DOHH2 (cell line): ENCODE measurements at regions not wholly inside any gene's neighbourhood (a gene's known extent, or its start where the extent isn't known, plus 50 kb on each side); places are given as distances from the start of the nearest gene placed in this dataset.

Experiments
- H3F3A ChIP-seq: fragments of 200-600 bp; sonication (generic), shearing (Covaris generic); 2 replicates; pipeline ENCODE4 v1.6.0; 2016; ENCODE audit warnings: antibody characterized with exemption, mild to moderate bottlenecking; ENCODE audit not compliant: control insufficient read depth, insufficient read depth
- H3K27ac ChIP-seq: fragments of 200-600 bp; sonication (generic); 2 replicates; pipeline ENCODE4 v1.5.1; 2014; ENCODE audit warnings: low read depth, mild to moderate bottlenecking, low read length, moderate library complexity
- H3K27me3 ChIP-seq: fragments of 200-600 bp; sonication (generic); 2 replicates; pipeline ENCODE4 v1.6.1; 2014; ENCODE audit warnings: mild to moderate bottlenecking, low read length, mixed read lengths; ENCODE audit not compliant: control insufficient read depth
- H3K36me3 ChIP-seq: fragments of 200-600 bp; sonication (generic); 2 replicates; pipeline ENCODE4 v1.6.1; 2014; ENCODE audit warnings: mild to moderate bottlenecking, low read length, moderate library complexity, mixed read lengths; ENCODE audit not compliant: control insufficient read depth
- H3K4me1 ChIP-seq: fragments of 200-600 bp; sonication (generic); 2 replicates; pipeline ENCODE4 v1.6.1; 2014; ENCODE audit warnings: mild to moderate bottlenecking, low read length, mixed read lengths; ENCODE audit not compliant: control insufficient read depth
- H3K4me2 ChIP-seq: fragments of 200-600 bp; sonication (generic); 2 replicates; pipeline ENCODE4 v1.6.0; 2014; ENCODE audit warnings: mild to moderate bottlenecking, low read length, moderate library complexity
- H3K4me3 ChIP-seq: fragments of 200-600 bp; sonication (generic); 2 replicates; pipeline ENCODE4 v1.5.1; 2014; ENCODE audit warnings: mild to moderate bottlenecking, low read length, mixed read lengths
- H3K79me2 ChIP-seq: fragments of 200-600 bp; sonication (generic); 2 replicates; pipeline ENCODE4 v1.6.1; 2014; ENCODE audit warnings: mild to moderate bottlenecking, low read length, mixed read lengths; ENCODE audit not compliant: control insufficient read depth
- H3K9me2 ChIP-seq: fragments of 200-600 bp; sonication (generic); replicated peaks from 2 replicates; pipeline ENCODE4 v1.6.1; 2014; ENCODE audit warnings: mild to moderate bottlenecking, low read length, mixed read lengths; ENCODE audit not compliant: control insufficient read depth
- H3K9me3 ChIP-seq: fragments of 200-600 bp; sonication (generic); 2 replicates; pipeline ENCODE4 v1.6.1; 2014; ENCODE audit warnings: antibody characterized with exemption, low read length, mixed read lengths; ENCODE audit not compliant: control insufficient read depth, insufficient read depth
- H4K20me1 ChIP-seq: fragments of 200-600 bp; sonication (generic); 2 replicates; pipeline ENCODE4 v1.6.0; 2014; ENCODE audit warnings: low read depth, mild to moderate bottlenecking, antibody characterized with exemption, low read length, moderate library complexity; ENCODE audit not compliant: control insufficient read depth, insufficient read depth
- CTCF ChIP-seq: fragments of 200-600 bp; sonication (generic); IDR thresholded peaks from one replicate; pipeline ENCODE4 v1.5.1; 2014; ENCODE audit warnings: antibody characterized with exemption, mild to moderate bottlenecking, low read depth, low read length; ENCODE audit not compliant: poor library complexity, severe bottlenecking
- EZH2phosphoT487 ChIP-seq: fragments of 200-600 bp; sonication (generic); IDR thresholded peaks from 2 replicates; pipeline ENCODE4 v1.6.1; 2017; ENCODE audit warnings: borderline replicate concordance, mild to moderate bottlenecking, antibody characterized with exemption, low read length, moderate library complexity, mixed read lengths

GRCh38 chr2:103167599-103167998, 405.8 kb downstream of the TMEM182 start:
- no peak overlapping the region for H3K4me3 ChIP-seq
- H3K27me3 ChIP-seq = no peaks in the 10 kb centered on the region
- H4K20me1 ChIP-seq = no peaks in the 10 kb centered on the region
- H3K4me1 ChIP-seq = no peaks in the 10 kb centered on the region
- H3K9me2 ChIP-seq = no peaks in the 10 kb centered on the region
- no peaks in the 10 kb centered on the region for H3K36me3 ChIP-seq
- TF ChIP-seq CTCF = no peak
- no peak for TF ChIP-seq EZH2phosphoT487
- H3K9me3 ChIP-seq = no peaks in the 10 kb centered on the region
- no peaks in the 10 kb centered on the region for H3K79me2 ChIP-seq
- H3K27ac ChIP-seq = no peak overlapping the region
- H3F3A ChIP-seq = no peaks in the 10 kb centered on the region
- H3K4me2 ChIP-seq = no peak overlapping the region

GRCh38 chr2:103169861-103170260, 408.0 kb downstream of the TMEM182 start:
- TF ChIP-seq EZH2phosphoT487 (no peak), CTCF (no peak)
- Histone ChIP-seq H3K27ac (no peak overlapping the region), H3K9me2 (no peaks in the 10 kb centered on the region), H3K4me3 (no peak overlapping the region), H4K20me1 (no peaks in the 10 kb centered on the region), H3K27me3 (no peaks in the 10 kb centered on the region), H3F3A (no peaks in the 10 kb centered on the region), H3K36me3 (no peaks in the 10 kb centered on the region), H3K79me2 (no peaks in the 10 kb centered on the region), H3K4me1 (no peaks in the 10 kb centered on the region), H3K4me2 (no peak overlapping the region), H3K9me3 (no peaks in the 10 kb centered on the region)

- Histone ChIP-seq H3K36me3 (no peaks in the 10 kb centered on the region), H3K79me2 (no peaks in the 10 kb centered on the region), H3K9me3 (no peaks in the 10 kb centered on the region), H3K9me2 (no peaks in the 10 kb centered on the region), H3K4me1 (no peaks in the 10 kb centered on the region), H4K20me1 (no peaks in the 10 kb centered on the region), H3K4me2 (no peak overlapping the region), H3K4me3 (no peak overlapping the region), H3K27ac (no peak overlapping the region), H3K27me3 (no peaks in the 10 kb centered on the region), H3F3A (no peaks in the 10 kb centered on the region)
- TF ChIP-seq CTCF = no peak
- TF ChIP-seq EZH2phosphoT487 = no peak
These were observed 411.0 kb downstream of the TMEM182 start for GRCh38 chr2:103172821-103173220.

GRCh38 chr2:103174711-103175110, 412.9 kb downstream of the TMEM182 start:
- Histone ChIP-seq H3K36me3 (no peaks in the 10 kb centered on the region), H3K4me1 (no peaks in the 10 kb centered on the region), H3K27ac (no peak overlapping the region), H3K4me3 (no peak overlapping the region), H3K9me3 (no peaks in the 10 kb centered on the region), H3K9me2 (no peaks in the 10 kb centered on the region), H3K27me3 (no peaks in the 10 kb centered on the region), H3K79me2 (no peaks in the 10 kb centered on the region), H4K20me1 (no peaks in the 10 kb centered on the region), H3F3A (no peaks in the 10 kb centered on the region), H3K4me2 (no peak overlapping the region)
- TF ChIP-seq CTCF (no peak), EZH2phosphoT487 (no peak)
